ENCODE measurements at regions not wholly inside any gene's neighbourhood (a gene's known extent, or its start where the extent isn't known, plus 50 kb on each side); places are given as distances from the start of the nearest gene placed in this dataset.

DNA sequence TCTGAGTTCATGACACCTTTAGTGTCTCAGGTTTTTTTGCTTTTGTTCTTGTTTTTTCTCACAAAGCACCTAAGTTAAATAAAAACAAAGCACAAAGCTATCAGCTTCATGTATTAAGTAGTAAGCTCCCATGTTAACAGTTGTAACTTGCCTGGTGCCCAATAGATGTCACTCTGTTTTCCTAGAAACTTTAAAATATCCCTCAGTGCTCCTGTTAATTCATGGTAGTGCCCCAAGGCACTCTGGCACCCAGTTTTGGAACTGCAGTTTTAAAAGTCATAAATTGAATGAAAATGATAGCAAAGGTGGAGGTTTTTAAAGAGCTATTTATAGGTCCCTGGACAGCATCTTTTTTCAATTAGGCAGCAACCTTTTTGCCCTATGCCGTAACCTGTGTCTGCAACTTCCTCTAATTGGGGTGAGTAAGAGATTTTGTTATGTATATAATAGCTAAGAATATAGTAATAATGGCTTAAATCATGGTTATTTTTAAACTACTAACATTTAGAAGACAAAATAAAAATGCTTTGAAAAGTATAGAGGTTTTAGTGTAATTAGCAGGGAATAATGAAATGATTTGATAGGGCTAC lies 555.0 kb upstream of the TMEFF2 start:
- DNase-seq (no peak), ATAC-seq (ENCODE audit: low read depth) (no peak)
- no peaks in the 10 kb centered on the region for H3K27me3 ChIP-seq (replicated peaks in 1 of 4; ENCODE audit: control extremely low read depth in 1 of 4, control insufficient read depth in 3 of 4, insufficient read depth in 4 of 4, low read length in 3 of 4)
- TF ChIP-seq, protein P1, sequence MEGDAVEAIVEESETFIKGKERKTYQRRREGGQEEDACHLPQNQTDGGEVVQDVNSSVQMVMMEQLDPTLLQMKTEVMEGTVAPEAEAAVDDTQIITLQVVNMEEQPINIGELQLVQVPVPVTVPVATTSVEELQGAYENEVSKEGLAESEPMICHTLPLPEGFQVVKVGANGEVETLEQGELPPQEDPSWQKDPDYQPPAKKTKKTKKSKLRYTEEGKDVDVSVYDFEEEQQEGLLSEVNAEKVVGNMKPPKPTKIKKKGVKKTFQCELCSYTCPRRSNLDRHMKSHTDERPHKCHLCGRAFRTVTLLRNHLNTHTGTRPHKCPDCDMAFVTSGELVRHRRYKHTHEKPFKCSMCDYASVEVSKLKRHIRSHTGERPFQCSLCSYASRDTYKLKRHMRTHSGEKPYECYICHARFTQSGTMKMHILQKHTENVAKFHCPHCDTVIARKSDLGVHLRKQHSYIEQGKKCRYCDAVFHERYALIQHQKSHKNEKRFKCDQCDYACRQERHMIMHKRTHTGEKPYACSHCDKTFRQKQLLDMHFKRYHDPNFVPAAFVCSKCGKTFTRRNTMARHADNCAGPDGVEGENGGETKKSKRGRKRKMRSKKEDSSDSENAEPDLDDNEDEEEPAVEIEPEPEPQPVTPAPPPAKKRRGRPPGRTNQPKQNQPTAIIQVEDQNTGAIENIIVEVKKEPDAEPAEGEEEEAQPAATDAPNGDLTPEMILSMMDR (IDR thresholded peaks at IDR 0.05) = no peak
- no peak for TF ChIP-seq EZH2 (IDR thresholded peaks at IDR 0.05; ENCODE audit: borderline replicate concordance, insufficient read depth, low read depth, low read length, poor library complexity, severe bottlenecking)
- no peak overlapping the region for H3K4me2 ChIP-seq (replicated peaks; ENCODE audit: low read depth, low read length, poor library complexity, severe bottlenecking)
- POLR2A ChIA-PET = no interaction called here
- intact Hi-C loops (cut with micrococcal nuclease) = no loop called here
- H3K36me3 ChIP-seq (replicated peaks in 1 of 2; ENCODE audit: control extremely low read depth in 1 of 2, control insufficient read depth in 1 of 2, extremely low read depth in 1 of 2, insufficient read depth in 2 of 2, low read length in 1 of 2) = no peaks in the 10 kb centered on the region
- H3K4me1 ChIP-seq (ENCODE audit: control insufficient read depth in 2 of 2, insufficient read depth in 2 of 2, low read length in 2 of 2) = no peaks in the 10 kb centered on the region
- no peak overlapping the region for H3K9ac ChIP-seq (ENCODE audit: low read length)
- H3K27ac Mint-ChIP-seq = no peak overlapping the region
- no CpG with 5 or more reads among the region's 1 CpG for WGBS (ENCODE audit: insufficient coverage)
- H3K27ac ChIP-seq (ENCODE audit: low read length in 2 of 2) = no peak overlapping the region
- H3K27me3 Mint-ChIP-seq = no peaks in the 10 kb centered on the region
- H3K4me3 ChIP-seq (ENCODE audit: control extremely low read depth in 1 of 5, extremely low read depth in 1 of 5, insufficient read depth in 1 of 5, low read depth in 2 of 5, low read length in 4 of 5) = no peak overlapping the region
- no peaks in the 10 kb centered on the region for H3K79me2 ChIP-seq (ENCODE audit: control insufficient read depth, insufficient read depth, low read length)
- no peak overlapping the region for H3K4me3 Mint-ChIP-seq
- CTCF ChIA-PET = no interaction called here
- no peak overlapping the region for H2AFZ ChIP-seq (ENCODE audit: insufficient read depth, low read depth, low read length, poor library complexity, severe bottlenecking)
- no peaks in the 10 kb centered on the region for H3K4me1 Mint-ChIP-seq
- H4K20me1 ChIP-seq (ENCODE audit: control insufficient read depth, insufficient read depth, low read length, poor library complexity, severe bottlenecking) = no peaks in the 10 kb centered on the region
- no peaks in the 10 kb centered on the region for H3K9me3 ChIP-seq (ENCODE audit: control extremely low read depth in 1 of 3, control insufficient read depth in 2 of 3, insufficient read depth in 1 of 3, low read length in 2 of 3)
- H3K9me3 Mint-ChIP-seq (ENCODE audit: insufficient read depth) = no peaks in the 10 kb centered on the region

DNA sequence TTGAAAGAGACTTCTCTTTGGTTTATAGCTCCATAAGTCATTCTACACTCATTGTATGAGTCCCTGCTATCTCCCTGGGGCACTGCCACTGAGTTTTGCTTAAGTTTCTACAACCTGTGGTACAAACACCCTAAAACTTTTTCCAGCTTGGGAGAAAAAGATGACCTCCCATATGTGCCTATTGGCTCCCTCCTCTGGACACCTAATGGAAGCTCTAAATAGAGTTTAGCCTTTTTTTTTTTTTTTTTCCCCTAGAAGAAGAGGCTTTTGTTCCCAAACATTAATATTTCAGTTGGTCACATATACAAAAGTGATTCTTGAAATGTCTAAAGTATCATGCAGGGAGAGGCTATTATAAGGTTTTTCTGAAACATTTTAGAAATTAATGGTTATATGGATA lies 547.2 kb upstream of the TMEFF2 start:
- no peaks in the 10 kb centered on the region for H3K27me3 Mint-ChIP-seq
- H3K9ac ChIP-seq (ENCODE audit: low read length) = no peak overlapping the region
- DNase-seq = no peak
- no peak overlapping the region for H3K4me3 ChIP-seq (ENCODE audit: control extremely low read depth in 1 of 5, extremely low read depth in 1 of 5, insufficient read depth in 1 of 5, low read depth in 2 of 5, low read length in 4 of 5)
- peaks cover 3% of the 10 kb centered on the region for H3K9me3 Mint-ChIP-seq (ENCODE audit: insufficient read depth)
- H3K79me2 ChIP-seq (ENCODE audit: control insufficient read depth, insufficient read depth, low read length) = no peaks in the 10 kb centered on the region
- no peak overlapping the region for H2AFZ ChIP-seq (ENCODE audit: insufficient read depth, low read depth, low read length, poor library complexity, severe bottlenecking)
- POLR2A ChIA-PET = no interaction called here
- no peak for TF ChIP-seq EZH2 (IDR thresholded peaks at IDR 0.05; ENCODE audit: borderline replicate concordance, insufficient read depth, low read depth, low read length, poor library complexity, severe bottlenecking)
- TF ChIP-seq, protein P1 (IDR thresholded peaks at IDR 0.05) = no peak
- no peak overlapping the region for H3K4me2 ChIP-seq (replicated peaks; ENCODE audit: low read depth, low read length, poor library complexity, severe bottlenecking)
- H3K4me1 ChIP-seq (ENCODE audit: control insufficient read depth in 2 of 2, insufficient read depth in 2 of 2, low read length in 2 of 2) = no peaks in the 10 kb centered on the region
- ATAC-seq (ENCODE audit: low read depth) = no peak
- no peak overlapping the region for H3K27ac ChIP-seq (ENCODE audit: low read length in 2 of 2)
- H3K4me3 Mint-ChIP-seq = no peak overlapping the region
- H3K9me3 ChIP-seq (ENCODE audit: control extremely low read depth in 1 of 3, control insufficient read depth in 2 of 3, insufficient read depth in 1 of 3, low read length in 2 of 3) = peaks cover 0 to 1% (median 0%) of the 10 kb centered on the region in 3 donors
- no peaks in the 10 kb centered on the region for H3K4me1 Mint-ChIP-seq
- H3K36me3 ChIP-seq (replicated peaks in 1 of 2; ENCODE audit: control extremely low read depth in 1 of 2, control insufficient read depth in 1 of 2, extremely low read depth in 1 of 2, insufficient read depth in 2 of 2, low read length in 1 of 2) = no peaks in the 10 kb centered on the region
- CTCF ChIA-PET = no interaction called here
- H3K27ac Mint-ChIP-seq = no peak overlapping the region
- H3K27me3 ChIP-seq (replicated peaks in 1 of 4; ENCODE audit: control extremely low read depth in 1 of 4, control insufficient read depth in 3 of 4, insufficient read depth in 4 of 4, low read length in 3 of 4) = no peaks in the 10 kb centered on the region
- H4K20me1 ChIP-seq (ENCODE audit: control insufficient read depth, insufficient read depth, low read length, poor library complexity, severe bottlenecking) = no peaks in the 10 kb centered on the region
- intact Hi-C loops (cut with micrococcal nuclease) = no loop called here

All from B cell (primary cell).